ENCODE measurements at regions not wholly inside any gene's neighbourhood (a gene's known extent, or its start where the extent isn't known, plus 50 kb on each side); places are given as distances from the start of the nearest gene placed in this dataset.
"Not testable (repeated sequence)": the region's sequence is repeated elsewhere in the genome, so short reads cannot be mapped to it uniquely, and the experiment has no call there.

- Histone ChIP-seq H3K9me3 (no peaks in the 10 kb centered on the region), H3K4me3 (no peak overlapping the region), H3K36me3 (no peaks in the 10 kb centered on the region), H3K27me3 (peaks cover 0 to 11% (median 0%) of the 10 kb centered on the region in 9 donors), H3K4me1 (peaks cover 0 to 8% (median 0%) of the 10 kb centered on the region in 12 donors), H3K27ac (no peak overlapping the region)
- DNase-seq (no peak), ATAC-seq (no peak)
- 76 to 85% (median 78%) methylated on average over 9 of the region's 9 CpGs for WGBS, 4 donors
- TF ChIP-seq POLR2A (IDR thresholded peaks at IDR 0.05), result no peak
- TF ChIP-seq CTCF (IDR thresholded peaks at IDR 0.05), result no peak
- intact Hi-C loops (cut with DNase I), result no loop called here
Measured at GRCh38 chr6:159525445-159526025, 167.5 kb downstream of the SOD2 start.

- 71 to 83% (median 77%) methylated on average over 4 of the region's 4 CpGs for WGBS, 4 donors
- no peaks in the 10 kb centered on the region for H3K36me3 ChIP-seq
- DNase-seq (no peak), ATAC-seq (no peak)
- no peaks in the 10 kb centered on the region for H3K9me3 ChIP-seq
- TF ChIP-seq CTCF (IDR thresholded peaks at IDR 0.05), result no peak
- TF ChIP-seq POLR2A (IDR thresholded peaks at IDR 0.05), result no peak
- no peak overlapping the region for H3K27ac ChIP-seq
- no peaks in the 10 kb centered on the region for H3K4me1 ChIP-seq
- H3K4me3 ChIP-seq, result no peak overlapping the region
- intact Hi-C loops (cut with DNase I), result no loop called here
- H3K27me3 ChIP-seq, result peaks cover 0 to 13% (median 0%) of the 10 kb centered on the region in 9 donors
Measured at GRCh38 chr6:159522877-159523547, 170.0 kb downstream of the SOD2 start.

- Histone ChIP-seq H3K9me3 (no peaks in the 10 kb centered on the region), H3K36me3 (no peaks in the 10 kb centered on the region), H3K27ac (no peak overlapping the region), H3K4me1 (no peaks in the 10 kb centered on the region), H3K4me3 (no peak overlapping the region), H3K27me3 (peaks cover 0 to 13% (median 0%) of the 10 kb centered on the region in 9 donors)
- intact Hi-C loops (cut with DNase I), result no loop called here
- ATAC-seq (no peak), DNase-seq (no peak)
- TF ChIP-seq CTCF (IDR thresholded peaks at IDR 0.05) (no peak), POLR2A (IDR thresholded peaks at IDR 0.05) (no peak)
Measured at GRCh38 chr6:159521962-159522361, 171.1 kb downstream of the SOD2 start.

- no peak for TF ChIP-seq POLR2A (IDR thresholded peaks at IDR 0.05)
- TF ChIP-seq CTCF (IDR thresholded peaks at IDR 0.05), result no peak
- H3K4me1 ChIP-seq, result no peaks in the 10 kb centered on the region
- intact Hi-C loops (cut with DNase I), result no loop called here
- H3K36me3 ChIP-seq, result no peaks in the 10 kb centered on the region
- DNase-seq (no peak), ATAC-seq (no peak)
- no peak overlapping the region for H3K27ac ChIP-seq
- H3K27me3 ChIP-seq, result peaks cover 0 to 8% (median 0%) of the 10 kb centered on the region in 9 donors
- H3K9me3 ChIP-seq, result peaks cover 0 to 16% (median 0%) of the 10 kb centered on the region in 12 donors
- no peak overlapping the region for H3K4me3 ChIP-seq
Measured at GRCh38 chr6:159520002-159520401, 173.0 kb downstream of the SOD2 start.

- DNase-seq; H3K27me3 ChIP-seq; H3K36me3 ChIP-seq; intact Hi-C loops (cut with DNase I); ATAC-seq; H3K4me3 ChIP-seq; H3K4me1 ChIP-seq; H3K27ac ChIP-seq: not testable (repeated sequence)
- WGBS, 4 donors, result 93 to 95% (median 94%) methylated on average over 3 of the region's 3 CpGs
- peaks cover 0 to 16% (median 0%) of the 10 kb centered on the region in 12 donors for H3K9me3 ChIP-seq
Measured at GRCh38 chr6:159515811-159516210, 177.2 kb downstream of the SOD2 start.
